Liver (tissue), 8 donors: ENCODE measurements at regions not wholly inside any gene's neighbourhood (a gene's known extent, or its start where the extent isn't known, plus 50 kb on each side); places are given as distances from the start of the nearest gene placed in this dataset.

Source experiments
- DNase-seq: peaks from one replicate; pipeline ENCODE4 v3.0.0-alpha.2; 2017; ENCODE audit warnings: low spot score
- H3K27ac ChIP-seq, 2 donors: one replicate each; pipeline ENCODE4 v1.7.0; 2013; ENCODE audit warnings: inconsistent platforms in 2 of 2, low read length in 2 of 2, control low read depth in 1 of 2, low read depth in 1 of 2, mild to moderate bottlenecking in 1 of 2
- H3K27me3 ChIP-seq, 4 donors: one replicate each; pipeline versions ENCODE4 v1.6.1 to v1.7.0; 2013; ENCODE audit warnings: low read length in 3 of 4, inconsistent platforms in 1 of 4, mild to moderate bottlenecking in 1 of 4, moderate library complexity in 1 of 4; ENCODE audit not compliant: control insufficient read depth in 4 of 4, insufficient read depth in 4 of 4
- H3K36me3 ChIP-seq, 4 donors: one replicate each; pipeline versions ENCODE4 v1.6.1 to v1.7.0; 2013; ENCODE audit warnings: low read length in 3 of 4, mild to moderate bottlenecking in 3 of 4, low read depth in 1 of 4, moderate library complexity in 1 of 4; ENCODE audit not compliant: control insufficient read depth in 4 of 4, insufficient read depth in 3 of 4
- H3K4me1 ChIP-seq, 4 donors: one replicate each; pipeline versions ENCODE4 v1.6.1 to v1.7.0; 2013; ENCODE audit warnings: low read length in 3 of 4, mild to moderate bottlenecking in 3 of 4, moderate library complexity in 1 of 4; ENCODE audit not compliant: control insufficient read depth in 4 of 4, insufficient read depth in 4 of 4
- H3K4me3 ChIP-seq, 3 donors: one replicate each; pipeline versions ENCODE4 v1.6.1 to v1.7.0; 2013; ENCODE audit warnings: low read length in 3 of 3, control low read depth in 1 of 3, low read depth in 1 of 3, mild to moderate bottlenecking in 1 of 3
- H3K9ac ChIP-seq, 2 donors: one replicate each; pipeline ENCODE4 v1.7.0; 2013; ENCODE audit warnings: low read length in 2 of 2, mild to moderate bottlenecking in 2 of 2, moderate library complexity in 2 of 2, control low read depth in 1 of 2, low read depth in 1 of 2
- H3K9me3 ChIP-seq, 4 donors: one replicate each; pipeline versions ENCODE4 v1.6.1 to v1.7.0; 2013; ENCODE audit warnings: low read length in 3 of 4; ENCODE audit not compliant: control insufficient read depth in 4 of 4
- ATF3 ChIP-seq: IDR thresholded peaks from 2 replicates; pipeline ENCODE4 v1.6.1; 2016; ENCODE audit warnings: antibody characterized with exemption
- CTCF ChIP-seq: fragments of 150-350 bp; IDR thresholded peaks from 2 replicates; pipeline ENCODE4 v1.5.1; 2017; ENCODE audit warnings: improper control_type of control experiment, low read depth, low read length; ENCODE audit not compliant: missing input control
- EGR1 ChIP-seq, 2 donors: IDR thresholded peaks; 2 replicates each; pipeline ENCODE4 v1.6.1; 2016 to 2018; ENCODE audit warnings: antibody characterized with exemption in 2 of 2, low read depth in 2 of 2
- FOXA1 ChIP-seq: IDR thresholded peaks from 2 replicates; pipeline ENCODE4 v1.6.1; 2016; ENCODE audit warnings: antibody characterized with exemption
- FOXA2 ChIP-seq: IDR thresholded peaks from 2 replicates; pipeline ENCODE4 v1.6.1; 2016; ENCODE audit warnings: antibody characterized with exemption
- GABPA ChIP-seq, 2 donors: IDR thresholded peaks in 1 of 2; conservative IDR thresholded peaks in 1 of 2; 2 replicates each; pipeline ENCODE4 v1.6.1; 2016; ENCODE audit warnings: antibody characterized with exemption in 2 of 2, mild to moderate bottlenecking in 1 of 2, moderate library complexity in 1 of 2
- HNF4A ChIP-seq, 2 donors: conservative IDR thresholded peaks; 2 replicates each; pipeline ENCODE4 v1.6.1; 2016; ENCODE audit warnings: antibody characterized with exemption in 2 of 2, mild to moderate bottlenecking in 2 of 2
- HNF4G ChIP-seq: IDR thresholded peaks from 2 replicates; pipeline ENCODE4 v1.6.1; 2016; ENCODE audit warnings: antibody characterized with exemption
- JUND ChIP-seq, 2 donors: IDR thresholded peaks; 2 replicates each; pipeline ENCODE4 v1.6.1; 2016; ENCODE audit warnings: antibody characterized with exemption in 2 of 2
- MAX ChIP-seq: IDR thresholded peaks from 2 replicates; pipeline ENCODE4 v1.6.1; 2016; ENCODE audit warnings: antibody characterized with exemption
- NR2F2 ChIP-seq: IDR thresholded peaks from 2 replicates; pipeline ENCODE4 v1.6.1; 2016; ENCODE audit warnings: antibody characterized with exemption
- RAD21 ChIP-seq, 2 donors: IDR thresholded peaks; 2 replicates each; pipeline ENCODE4 v1.6.1; 2016; ENCODE audit warnings: antibody characterized with exemption in 2 of 2, mild to moderate bottlenecking in 2 of 2
- REST ChIP-seq: IDR thresholded peaks from 2 replicates; pipeline ENCODE4 v1.6.1; 2016; ENCODE audit warnings: antibody characterized with exemption, mild to moderate bottlenecking
- RXRA ChIP-seq, 2 donors: IDR thresholded peaks; 2 replicates each; pipeline ENCODE4 v1.6.1; 2017 to 2018; ENCODE audit warnings: antibody characterized with exemption in 2 of 2, mild to moderate bottlenecking in 1 of 2
- SP1 ChIP-seq: IDR thresholded peaks from 2 replicates; pipeline ENCODE4 v1.6.1; 2018; ENCODE audit warnings: antibody characterized with exemption, mild to moderate bottlenecking
- TAF1 ChIP-seq: conservative IDR thresholded peaks from 2 replicates; pipeline ENCODE4 v1.6.1; 2016; ENCODE audit warnings: antibody characterized with exemption, mild to moderate bottlenecking
- YY1 ChIP-seq: IDR thresholded peaks from 2 replicates; pipeline ENCODE4 v1.6.1; 2016; ENCODE audit warnings: antibody characterized with exemption, mild to moderate bottlenecking
- ZBTB33 ChIP-seq: IDR thresholded peaks from 2 replicates; pipeline ENCODE4 v1.6.1; 2016; ENCODE audit warnings: antibody characterized with exemption
- WGBS: extraction: QIAGEN DNeasy Blood & Tissue Kit; methylation state at CpG from one replicate; pipeline ENCODE4 v1.1.7; 2013; 5-methylcytosine and 5-hydroxymethylcytosine counted together
- donor health status: healthy.
- donor health status: healthy.
- donor health status: healthy.
- donor health status: healthy.
- donor health status: healthy.

GRCh38 chr11:56932572-56933220, 56.0 kb upstream of the OR5AK2 start:
- 79% methylated on average over 5 of the region's 5 CpGs for WGBS
- H3K4me3 ChIP-seq = no peak overlapping the region

More at GRCh38 chr11:56932572-56933220, 56.0 kb upstream of the OR5AK2 start:
- TF ChIP-seq HNF4A (conservative IDR thresholded peaks at IDR 0.05) (no peak), JUND (IDR thresholded peaks at IDR 0.05) (no peak), ATF3 (no peak), MAX (no peak), NR2F2 (no peak), RXRA (IDR thresholded peaks at IDR 0.05) (no peak), ZBTB33 (no peak), EGR1 (IDR thresholded peaks at IDR 0.05; ENCODE audit: low read depth in 2 of 2) (no peak), SP1 (no peak), FOXA2 (no peak), REST (no peak), HNF4G (no peak), FOXA1 (no peak), CTCF (no peak), TAF1 (no peak), RAD21 (IDR thresholded peaks at IDR 0.05) (no peak), GABPA (IDR thresholded peaks at IDR 0.05 in 1 of 2, conservative IDR thresholded peaks at IDR 0.05 in 1 of 2) (no peak), YY1 (no peak)
- Histone ChIP-seq H3K27me3 (no peaks in the 10 kb centered on the region), H3K4me1 (no peaks in the 10 kb centered on the region), H3K9me3 (no peaks in the 10 kb centered on the region), H3K9ac (no peak overlapping the region), H3K27ac (no peak overlapping the region), H3K36me3 (no peaks in the 10 kb centered on the region)
- DNase-seq = no peak
